Tibial nerve (tissue), 4 donors: ENCODE measurements at regions not wholly inside any gene's neighbourhood (a gene's known extent, or its start where the extent isn't known, plus 50 kb on each side); places are given as distances from the start of the nearest gene placed in this dataset.

Experiments
- DNase-seq, 2 donors: peaks; one replicate each; pipeline ENCODE4 v3.0.0-alpha.2; 2019; ENCODE audit warnings: low spot score in 2 of 2
- H3K27ac ChIP-seq, 4 donors: fragments of 200-600 bp; sonication (generic) in 3 of 4; one replicate each; pipeline ENCODE4 v1.5.1; 2017 to 2019; ENCODE audit warnings: mild to moderate bottlenecking in 1 of 4
- H3K27me3 ChIP-seq, 2 donors: fragments of 200-600 bp; sonication (generic) in 1 of 2; one replicate each; pipeline versions ENCODE4 v1.5.1 to v1.6.0; 2017 to 2019
- H3K36me3 ChIP-seq, 3 donors: fragments of 200-600 bp; sonication (generic); one replicate each; pipeline ENCODE4 v1.5.1; 2018 to 2019
- H3K4me1 ChIP-seq, 4 donors: fragments of 200-600 bp; sonication (generic) in 3 of 4; one replicate each; pipeline ENCODE4 v1.5.1; 2017 to 2019
- H3K4me3 ChIP-seq, 4 donors: fragments of 200-600 bp; sonication (generic) in 3 of 4; one replicate each; pipeline ENCODE4 v1.5.1; 2017 to 2019; ENCODE audit warnings: mild to moderate bottlenecking in 1 of 4, moderate library complexity in 1 of 4
- H3K9me3 ChIP-seq, 4 donors: fragments of 200-600 bp; sonication (generic) in 3 of 4; one replicate each; pipeline ENCODE4 v1.5.1; 2017 to 2019
- CTCF ChIP-seq, 5 experiments: fragments of 200-600 bp in 3 of 5; fragments of 450-650 bp in 2 of 5; sonication (generic) in 3 of 5; IDR thresholded peaks; one replicate each; pipeline ENCODE4 v1.5.1; 2016 to 2019; ENCODE audit warnings: antibody characterized with exemption in 5 of 5, mild to moderate bottlenecking in 3 of 5, moderate library complexity in 2 of 5
- EP300 ChIP-seq, 2 donors: sonication (generic); formaldehyde crosslinking; IDR thresholded peaks; one replicate each; pipeline ENCODE4 v1.6.1; 2017; ENCODE audit warnings: antibody characterized with exemption in 2 of 2, mild to moderate bottlenecking in 1 of 2
- POLR2A ChIP-seq, 2 donors: fragments of 450-650 bp; IDR thresholded peaks; one replicate each; pipeline ENCODE4 v1.6.1; 2017; ENCODE audit warnings: antibody characterized with exemption in 2 of 2, mild to moderate bottlenecking in 2 of 2, moderate library complexity in 2 of 2
- WGBS, 2 donors: methylation state at CpG; one replicate each; pipeline ENCODE4 v1.1.5; 2018; 5-methylcytosine and 5-hydroxymethylcytosine counted together

GRCh38 chr3:132773071-132773619, 50.9 kb upstream of the NPHP3 start:
- Histone ChIP-seq H3K4me3 (no peak overlapping the region), H3K4me1 (no peaks in the 10 kb centered on the region), H3K27me3 (no peaks in the 10 kb centered on the region), H3K9me3 (peaks cover 0 to 3% (median 0%) of the 10 kb centered on the region in 4 donors), H3K36me3 (no peaks in the 10 kb centered on the region), H3K27ac (no peak overlapping the region)
- DNase-seq, result no peak
- TF ChIP-seq CTCF (IDR thresholded peaks at IDR 0.05) (no peak), EP300 (IDR thresholded peaks at IDR 0.05) (no peak), POLR2A (IDR thresholded peaks at IDR 0.05) (no peak)
- 76 to 84% methylated on average over 2 of the region's 2 CpGs for WGBS, 2 donors

- Histone ChIP-seq H3K27me3 (no peaks in the 10 kb centered on the region), H3K36me3 (no peaks in the 10 kb centered on the region), H3K4me3 (no peak overlapping the region), H3K27ac (no peak overlapping the region), H3K9me3 (peaks cover 0 to 12% (median 0%) of the 10 kb centered on the region in 4 donors), H3K4me1 (no peaks in the 10 kb centered on the region)
- no peak for DNase-seq
- TF ChIP-seq CTCF (IDR thresholded peaks at IDR 0.05), result no peak
- no peak for TF ChIP-seq POLR2A (IDR thresholded peaks at IDR 0.05)
- no peak for TF ChIP-seq EP300 (IDR thresholded peaks at IDR 0.05)
Observed at GRCh38 chr3:132772252-132772651, 50.0 kb upstream of the NPHP3 start.
